HG02678 (cell line): ENCODE measurements at regions not wholly inside any gene's neighbourhood (a gene's known extent, or its start where the extent isn't known, plus 50 kb on each side); places are given as distances from the start of the nearest gene placed in this dataset.

Source experiments
- ATAC-seq: cut with Tn5 transposase; IDR thresholded peaks from one replicate; pipeline ENCODE4 v1.9.1; 2021; ENCODE audit warnings: mild to moderate bottlenecking, moderate library complexity; ENCODE audit not compliant: unreplicated experiment

GRCh38 chr4:81642543-81642942 lies 170.8 kb upstream of the RASGEF1B start:
- no peak for ATAC-seq

GRCh38 chr4:81639248-81639647 lies 167.5 kb upstream of the RASGEF1B start:
- no peak for ATAC-seq

GRCh38 chr4:81638698-81639097 lies 167.0 kb upstream of the RASGEF1B start:
- no peak for ATAC-seq

DNA sequence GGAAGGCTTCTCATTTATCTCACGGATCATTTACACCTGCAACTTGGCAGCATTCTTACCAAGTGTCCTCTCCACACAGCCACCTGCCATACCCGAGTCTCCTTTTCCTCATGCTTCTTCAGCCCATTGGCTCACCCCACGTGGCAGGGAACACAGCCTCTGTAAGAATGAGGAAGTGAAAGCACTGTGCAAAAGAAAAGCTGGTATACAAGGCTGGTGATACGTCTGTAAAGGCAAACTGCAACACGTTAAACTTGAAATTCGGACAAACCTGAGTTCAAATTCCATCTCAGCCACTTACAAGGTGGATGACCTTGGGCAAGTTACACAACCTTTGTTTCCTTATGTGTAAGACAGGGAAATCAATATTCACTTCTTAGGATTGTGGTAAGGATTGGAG lies 164.0 kb upstream of the RASGEF1B start:
- ATAC-seq: peak; percentile 86

GRCh38 chr4:81634766-81635549 lies 163.3 kb upstream of the RASGEF1B start:
- ATAC-seq: no peak

GRCh38 chr4:81634165-81634564 lies 162.5 kb upstream of the RASGEF1B start:
- no peak for ATAC-seq

DNA sequence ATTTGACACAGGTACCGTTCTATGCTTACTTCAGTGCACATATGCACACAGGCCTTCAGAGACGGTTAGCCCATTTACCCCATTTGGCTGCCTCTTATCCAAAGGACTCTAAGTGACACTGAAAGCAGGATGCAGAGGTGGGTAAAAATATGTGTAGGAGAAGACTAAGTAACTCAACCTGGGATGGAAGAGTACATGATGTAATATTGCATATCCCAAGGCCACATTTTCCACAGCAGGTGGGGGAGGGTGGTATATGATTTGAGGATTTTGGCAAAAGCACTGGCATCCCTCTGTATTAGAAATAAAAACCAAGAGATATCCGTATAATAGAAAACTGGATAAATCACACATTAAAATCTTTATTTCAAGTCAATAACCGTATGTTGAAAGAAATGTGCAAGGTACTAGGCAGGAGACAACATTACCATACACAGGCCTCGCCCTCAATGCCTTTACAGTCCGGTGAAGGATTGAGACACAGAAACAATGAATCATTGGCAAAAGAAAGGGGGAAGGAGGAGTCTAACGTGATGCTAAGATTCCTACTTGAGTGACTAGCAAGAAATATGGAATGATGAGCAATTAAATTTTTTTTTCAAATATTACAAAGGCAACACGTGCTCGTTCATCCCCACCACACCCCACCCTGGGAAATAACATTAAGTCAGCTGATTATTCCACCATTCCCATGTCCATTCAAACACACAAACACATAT lies 161.0 kb upstream of the RASGEF1B start:
- ATAC-seq: no peak

DNA sequence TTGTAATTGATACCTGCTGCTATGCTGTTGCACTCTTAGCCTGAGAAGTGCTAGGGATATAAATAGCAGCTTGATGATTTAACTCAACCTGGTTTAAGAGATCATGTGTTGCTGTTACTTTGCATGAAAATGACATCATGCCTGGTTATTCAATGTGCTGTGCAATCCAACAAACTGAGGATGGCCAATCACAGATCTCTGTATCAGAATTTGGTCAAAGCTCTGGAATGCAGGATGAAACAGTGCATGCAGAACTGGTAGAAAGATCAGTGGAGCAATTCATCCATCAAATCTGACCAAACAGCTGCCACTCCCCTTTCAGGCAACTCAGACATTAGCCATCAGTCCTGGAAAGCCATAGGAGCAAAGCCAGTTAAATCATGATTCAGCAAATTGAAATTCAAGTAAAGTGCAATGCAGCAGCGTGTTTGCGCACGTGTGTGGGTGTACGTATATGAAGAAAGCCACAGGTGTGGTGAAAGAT lies 160.3 kb upstream of the RASGEF1B start:
- ATAC-seq: peak; percentile 57

DNA sequence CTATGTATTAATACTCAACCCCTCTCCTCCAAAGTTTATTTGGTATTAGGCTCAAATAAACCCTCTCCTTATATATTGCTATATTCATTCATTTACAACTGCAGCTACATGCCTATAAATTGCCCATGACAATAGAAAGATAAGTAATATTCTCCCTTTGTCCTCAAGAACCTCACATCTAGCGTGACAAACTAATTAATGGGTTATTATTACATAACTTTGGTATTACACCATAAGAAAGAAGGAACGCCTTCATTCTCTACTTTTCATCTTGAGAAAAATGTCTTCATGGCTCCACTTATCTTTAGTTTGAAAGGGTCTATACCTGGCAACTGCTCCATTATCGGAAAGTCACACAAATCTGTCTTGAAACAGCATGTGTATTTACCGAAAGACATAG lies 157.7 kb upstream of the RASGEF1B start:
- no peak for ATAC-seq

DNA sequence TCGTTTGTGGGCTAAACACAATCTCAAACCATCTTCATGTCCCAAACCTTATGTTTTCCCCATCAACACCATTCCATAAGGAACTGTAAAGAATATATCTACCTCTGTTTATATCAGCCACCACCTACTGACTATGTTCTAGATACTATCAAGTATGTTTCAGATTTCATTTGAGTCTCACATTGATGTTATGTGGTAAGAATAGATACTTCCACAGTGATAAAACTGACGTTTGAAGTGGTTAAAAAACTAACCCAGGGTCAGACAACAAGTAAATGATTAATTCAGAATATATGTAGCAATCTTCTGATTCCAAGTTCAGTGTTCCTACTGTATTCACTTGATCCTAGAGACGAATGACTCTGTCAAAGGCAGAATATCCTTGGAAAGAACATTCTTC lies 156.8 kb upstream of the RASGEF1B start:
- ATAC-seq: no peak

DNA sequence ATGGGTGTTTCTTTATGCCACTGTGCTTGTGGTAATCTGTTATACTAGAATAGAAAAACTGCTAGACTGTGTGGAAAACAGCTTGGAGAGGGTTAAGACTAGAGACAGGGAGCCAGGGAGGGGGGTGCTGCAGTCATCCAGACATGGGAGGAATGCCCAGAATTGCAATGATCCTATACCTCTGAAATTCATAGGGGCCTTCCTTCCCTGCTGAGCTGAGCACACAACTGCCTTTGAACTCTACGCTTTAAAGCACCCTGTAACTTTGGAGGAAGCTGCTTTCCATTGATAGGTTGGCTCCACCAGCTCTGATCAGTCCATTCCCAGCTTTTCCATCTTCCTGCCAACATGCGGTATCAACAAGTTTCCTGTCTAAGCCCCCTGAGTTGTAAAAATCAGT lies 155.9 kb upstream of the RASGEF1B start:
- no peak for ATAC-seq

DNA sequence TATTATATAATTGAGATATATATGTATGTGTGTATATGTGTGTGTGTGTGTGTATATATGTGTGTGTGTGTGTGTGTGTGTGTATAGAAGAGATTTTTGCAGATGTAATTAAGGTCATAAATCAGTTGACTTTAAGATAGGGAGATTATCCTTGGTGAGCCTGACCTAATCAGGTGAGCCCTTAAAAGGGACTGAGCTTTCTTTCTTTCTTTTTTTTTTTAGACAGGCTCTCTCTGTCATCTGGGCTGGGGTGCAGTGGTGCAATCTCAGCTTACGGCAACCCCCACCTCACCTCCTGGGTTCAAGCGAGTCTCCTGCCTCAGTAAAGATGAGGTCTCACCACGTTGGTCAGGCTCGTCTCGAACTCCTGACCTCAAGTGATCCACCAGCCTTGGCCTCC lies 155.1 kb upstream of the RASGEF1B start:
- ATAC-seq: no peak

DNA sequence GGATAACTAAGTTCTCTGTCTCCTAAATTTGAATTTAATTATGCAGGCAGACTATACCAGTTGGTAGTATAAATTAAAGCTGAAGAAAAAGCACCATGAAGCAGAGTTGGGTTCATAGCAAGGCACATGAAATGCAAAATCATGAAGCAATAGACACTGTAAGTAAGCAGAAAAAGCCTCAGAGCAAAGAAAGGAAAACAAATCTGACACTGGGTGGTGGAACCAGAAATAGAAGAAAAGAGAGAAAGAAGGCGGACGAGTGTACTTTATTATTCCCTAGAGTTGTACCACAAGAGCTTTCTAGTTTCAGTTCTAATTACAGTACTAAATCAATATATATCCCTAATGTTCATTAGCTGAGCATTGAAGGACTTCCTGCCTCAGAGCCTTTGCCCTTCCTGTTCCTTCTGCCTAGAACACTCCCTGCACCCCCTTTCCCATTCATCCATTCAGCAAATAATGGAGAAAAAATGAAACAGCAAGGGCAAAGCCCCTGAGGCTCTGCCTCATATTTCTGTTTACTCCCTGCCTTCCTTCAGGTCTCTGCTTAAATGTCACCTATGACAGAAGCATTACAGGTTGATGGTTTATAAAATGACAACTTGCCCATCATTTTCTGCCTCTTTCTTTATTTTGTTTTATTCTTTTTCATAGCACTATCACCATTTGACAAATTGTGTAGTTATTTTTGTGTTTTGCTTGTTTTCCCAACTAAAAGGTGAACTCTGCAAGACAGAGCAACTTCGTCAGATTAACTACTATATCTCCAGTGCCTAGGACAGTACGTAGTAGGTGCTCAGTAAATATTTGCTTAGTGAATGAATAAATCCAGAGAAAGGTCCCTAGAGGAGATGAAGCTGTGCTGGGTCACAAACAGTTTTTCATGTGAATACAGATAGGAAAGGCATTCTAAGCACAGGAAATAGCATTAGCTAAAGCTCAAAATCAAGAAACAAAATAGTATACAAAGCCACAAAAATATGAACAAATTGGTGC lies 154.0 kb upstream of the RASGEF1B start:
- ATAC-seq: no peak

- ATAC-seq: no peak
Measured at GRCh38 chr4:81623434-81623833, 151.7 kb upstream of the RASGEF1B start.

GRCh38 chr4:81622474-81623184 lies 150.9 kb upstream of the RASGEF1B start:
- ATAC-seq: no peak

DNA sequence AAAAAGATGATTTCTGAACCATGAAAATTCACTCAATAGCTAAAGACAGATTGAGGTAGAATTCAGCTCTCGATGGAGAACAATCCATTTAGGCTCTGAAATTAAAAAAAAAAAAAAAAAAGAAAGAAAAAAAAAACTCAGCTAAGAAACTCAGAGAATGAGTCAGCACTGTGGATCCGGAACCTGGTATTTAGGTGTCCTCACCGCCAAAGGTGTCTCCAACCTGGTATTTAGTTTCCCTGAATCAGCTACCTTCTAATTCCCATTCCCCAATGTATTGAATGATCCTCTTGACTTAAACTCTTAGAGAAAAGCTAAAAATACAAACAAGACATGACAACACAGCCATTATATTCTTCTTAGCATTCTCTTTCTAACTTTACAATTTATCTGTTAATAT lies 150.3 kb upstream of the RASGEF1B start:
- no peak for ATAC-seq

GRCh38 chr4:81621490-81621889 lies 149.8 kb upstream of the RASGEF1B start:
- no peak for ATAC-seq

DNA sequence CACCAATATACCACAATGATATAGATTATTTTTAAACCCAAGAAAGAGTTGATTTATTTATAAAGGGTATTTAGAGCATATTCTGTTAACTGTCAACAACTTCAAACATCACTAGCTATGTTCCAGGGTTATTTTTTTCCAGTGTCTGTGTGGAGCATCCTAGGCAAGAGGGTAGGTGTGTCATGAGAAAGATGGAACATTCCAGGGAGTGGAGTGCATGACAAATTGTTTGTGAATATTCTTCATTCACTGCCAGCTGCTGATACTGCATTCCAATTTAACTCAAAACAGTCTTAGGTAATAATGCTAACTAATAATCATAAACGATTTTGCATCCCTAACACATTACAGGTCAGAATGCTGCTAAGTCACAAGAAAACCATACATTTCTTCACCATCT lies 148.7 kb upstream of the RASGEF1B start:
- ATAC-seq: no peak

DNA sequence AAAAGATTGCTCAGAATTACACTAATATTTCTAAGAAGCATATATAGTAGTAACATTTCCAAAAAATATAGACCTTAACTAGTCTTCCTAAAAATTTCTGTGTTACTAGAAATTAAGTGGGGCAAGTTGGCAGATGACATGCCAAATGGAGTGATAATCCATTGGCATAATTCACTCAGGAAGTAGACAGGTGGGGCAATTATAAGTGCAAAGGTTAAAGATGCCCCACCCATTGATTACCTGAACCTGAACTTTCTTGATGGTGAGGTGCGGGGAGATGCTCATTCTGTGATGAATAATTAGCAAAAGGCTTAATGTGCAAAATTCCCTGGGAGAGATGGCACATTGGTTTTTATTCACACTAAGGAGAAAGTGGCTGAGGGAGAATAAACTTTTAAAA lies 145.8 kb upstream of the RASGEF1B start:
- ATAC-seq: no peak

DNA sequence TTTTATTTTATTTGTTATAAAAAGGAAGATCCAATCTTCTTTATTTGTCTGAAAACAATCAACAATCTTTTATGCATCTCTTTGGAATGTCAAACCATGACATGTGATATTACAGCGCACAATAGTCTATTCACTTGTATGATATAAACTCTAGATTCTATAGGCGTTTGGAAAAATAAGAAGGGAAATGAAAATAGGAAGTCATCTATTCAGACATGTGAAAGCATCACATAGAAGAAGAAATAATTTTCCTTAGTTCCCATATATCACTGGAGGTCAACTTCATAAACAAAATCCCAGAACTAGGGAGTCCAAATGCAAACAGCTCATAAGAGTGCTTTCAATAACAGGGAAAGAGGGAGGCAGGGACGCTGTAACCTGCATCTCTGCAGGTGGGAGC lies 139.5 kb upstream of the RASGEF1B start:
- ATAC-seq: no peak

GRCh38 chr4:81609844-81610243 lies 138.1 kb upstream of the RASGEF1B start:
- ATAC-seq: no peak
